GM10248 (cell line): ENCODE measurements at regions not wholly inside any gene's neighbourhood (a gene's known extent, or its start where the extent isn't known, plus 50 kb on each side); places are given as distances from the start of the nearest gene placed in this dataset.

Source experiments
- CTCF ChIA-PET: fragments of 300-600 bp; sonication (Branson Sonifier 250); formaldehyde crosslinking; extraction: SDS; loops from one replicate; lab custom pipeline; 2021; ENCODE audit warnings: antibody characterized with exemption; lab: Yijun Ruan, JAX
- POLR2A ChIA-PET: fragments of 350-650 bp; sonication (Branson Sonifier 250); formaldehyde crosslinking; extraction: SDS; loops from one replicate; lab custom pipeline; 2020; ENCODE audit warnings: antibody characterized with exemption; lab: Yijun Ruan, JAX
- DNase-seq: peaks from one replicate; pipeline ENCODE4 v3.0.0; 2012; ENCODE audit errors: extremely low spot score
- CTCF ChIP-seq: IDR thresholded peaks from 2 replicates; pipeline ENCODE4 v1.5.1; 2012; ENCODE audit warnings: mild to moderate bottlenecking, low read depth; ENCODE audit errors: extremely low read depth, missing control alignments, control extremely low read depth

GRCh38 chr6:48775157-48775556 is 664.2 kb upstream of the PTCHD4 start:
- POLR2A ChIA-PET: no interaction called here
- TF ChIP-seq CTCF: no peak
- CTCF ChIA-PET: interaction anchor here (1.2 kb wide), 1 partner anchor 10 kb away, joined by 3 read pairs; no protein-coding TSS in a partner anchor
- no peak for DNase-seq

GRCh38 chr6:48774276-48774675 is 663.3 kb upstream of the PTCHD4 start:
- TF ChIP-seq CTCF: no peak
- ChIA-PET POLR2A (no interaction called here), CTCF (no interaction called here)
- no peak for DNase-seq

GRCh38 chr6:48766349-48766748 is 655.4 kb upstream of the PTCHD4 start:
- ChIA-PET CTCF (interaction anchor here (0.7 to 3.0 kb wide), 3 partner anchors 18 to 978 kb away, joined by 3 to 26 read pairs (median 3); no protein-coding TSS in a partner anchor), POLR2A (no interaction called here)
- TF ChIP-seq CTCF: no peak
- DNase-seq: no peak

- ChIA-PET POLR2A (no interaction called here), CTCF (interaction anchor here (0.7 to 3.0 kb wide), 7 partner anchors 10 to 1134 kb away, joined by 3 to 26 read pairs (median 3); no protein-coding TSS in a partner anchor)
- DNase-seq: peak; percentile 7
- peak; percentile 16 for TF ChIP-seq CTCF
Observed at GRCh38 chr6:48765352-48765961, 654.5 kb upstream of the PTCHD4 start.

GRCh38 chr6:48764286-48765044 is 653.5 kb upstream of the PTCHD4 start:
- TF ChIP-seq CTCF: no peak
- CTCF ChIA-PET: interaction anchor here (3.0 kb wide), 1 partner anchor 976 kb away, joined by 26 read pairs; no protein-coding TSS in a partner anchor
- POLR2A ChIA-PET: no interaction called here
- DNase-seq: no peak

GRCh38 chr6:48757661-48758060 is 646.7 kb upstream of the PTCHD4 start:
- no peak for TF ChIP-seq CTCF
- DNase-seq: no peak
- ChIA-PET CTCF (no interaction called here), POLR2A (no interaction called here)
